Body of pancreas (tissue), 4 donors: ENCODE measurements at regions not wholly inside any gene's neighbourhood (a gene's known extent, or its start where the extent isn't known, plus 50 kb on each side); places are given as distances from the start of the nearest gene placed in this dataset.
"Not testable (repeated sequence)": the region's sequence is repeated elsewhere in the genome, so short reads cannot be mapped to it uniquely, and the experiment has no call there.

Source experiments
- ATAC-seq: fragments of 150-250 bp; one replicate; pipeline ENCODE4 v1.9.1; 2016
- DNase-seq, 4 donors: peaks; one replicate each; pipeline ENCODE4 v3.0.0-alpha.2; 2019
- H3K27ac ChIP-seq, 4 donors: fragments of 200-600 bp; sonication (generic); 1 replicate in 3 of 4; 2 replicates in 1 of 4; pipeline versions ENCODE4 v1.5.1 to v1.6.1; 2016 to 2019; ENCODE audit warnings: mild to moderate bottlenecking in 1 of 4, mixed read lengths in 1 of 4, moderate library complexity in 1 of 4
- H3K27me3 ChIP-seq, 2 donors: fragments of 200-600 bp; sonication (generic); one replicate each; pipeline ENCODE4 v1.6.0; 2016; ENCODE audit warnings: mild to moderate bottlenecking in 1 of 2
- H3K36me3 ChIP-seq, 2 donors: fragments of 200-600 bp; sonication (generic); replicated peaks in 1 of 2; 2 replicates each; pipeline ENCODE4 v1.5.1; 2016; ENCODE audit warnings: low read depth in 2 of 2; ENCODE audit not compliant: insufficient read depth in 1 of 2
- H3K4me1 ChIP-seq: fragments of 200-600 bp; sonication (generic); one replicate; pipeline ENCODE4 v1.6.0; 2016
- H3K4me3 ChIP-seq, 2 donors: fragments of 200-600 bp; sonication (generic); 1 replicate in 1 of 2; 2 replicates in 1 of 2; pipeline ENCODE4 v1.5.1; 2016 to 2019
- H3K9me3 ChIP-seq, 3 donors: fragments of 200-600 bp; sonication (generic); 1 replicate in 2 of 3; 2 replicates in 1 of 3; pipeline ENCODE4 v1.5.1; 2016
- POLR2A ChIP-seq, 3 donors: fragments of 450-650 bp; IDR thresholded peaks; one replicate each; pipeline ENCODE4 v1.6.1; 2016; ENCODE audit warnings: antibody characterized with exemption in 3 of 3, mild to moderate bottlenecking in 2 of 3
- WGBS, 2 donors: methylation state at CpG; one replicate each; pipeline ENCODE4 v1.1.5; 2017; 5-methylcytosine and 5-hydroxymethylcytosine counted together
- intact Hi-C: fragments of 100-400 bp; cut with DNase I; formaldehyde crosslinking; loops from one replicate; pipeline ENCODE4 v1.15.1; 2023
- TF ChIP-seq, protein P1 (sequence below), 7 experiments: fragments of 450-650 bp in 4 of 7; fragments of 200-600 bp in 3 of 7; sonication (generic) in 3 of 7; IDR thresholded peaks; one replicate each; pipeline ENCODE4 v1.5.1; 2016 to 2019; ENCODE audit warnings: antibody characterized with exemption in 7 of 7

- H3K27ac ChIP-seq: peak overlapping the region in 3 of 4 donors; percentile 13 to 69 (median 52)
- no peak for ATAC-seq
- H3K4me1 ChIP-seq: peaks cover 18% of the 10 kb centered on the region
- intact Hi-C loops: no loop called here
- 76 to 88% methylated on average over 5 of the region's 5 CpGs for WGBS, 2 donors
- H3K27me3 ChIP-seq: no peaks in the 10 kb centered on the region
- no peak overlapping the region for H3K4me3 ChIP-seq
- DNase-seq: no peak
- H3K36me3 ChIP-seq: no peaks in the 10 kb centered on the region
- TF ChIP-seq, protein P1, sequence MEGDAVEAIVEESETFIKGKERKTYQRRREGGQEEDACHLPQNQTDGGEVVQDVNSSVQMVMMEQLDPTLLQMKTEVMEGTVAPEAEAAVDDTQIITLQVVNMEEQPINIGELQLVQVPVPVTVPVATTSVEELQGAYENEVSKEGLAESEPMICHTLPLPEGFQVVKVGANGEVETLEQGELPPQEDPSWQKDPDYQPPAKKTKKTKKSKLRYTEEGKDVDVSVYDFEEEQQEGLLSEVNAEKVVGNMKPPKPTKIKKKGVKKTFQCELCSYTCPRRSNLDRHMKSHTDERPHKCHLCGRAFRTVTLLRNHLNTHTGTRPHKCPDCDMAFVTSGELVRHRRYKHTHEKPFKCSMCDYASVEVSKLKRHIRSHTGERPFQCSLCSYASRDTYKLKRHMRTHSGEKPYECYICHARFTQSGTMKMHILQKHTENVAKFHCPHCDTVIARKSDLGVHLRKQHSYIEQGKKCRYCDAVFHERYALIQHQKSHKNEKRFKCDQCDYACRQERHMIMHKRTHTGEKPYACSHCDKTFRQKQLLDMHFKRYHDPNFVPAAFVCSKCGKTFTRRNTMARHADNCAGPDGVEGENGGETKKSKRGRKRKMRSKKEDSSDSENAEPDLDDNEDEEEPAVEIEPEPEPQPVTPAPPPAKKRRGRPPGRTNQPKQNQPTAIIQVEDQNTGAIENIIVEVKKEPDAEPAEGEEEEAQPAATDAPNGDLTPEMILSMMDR (IDR thresholded peaks at IDR 0.05): no peak
- TF ChIP-seq POLR2A (IDR thresholded peaks at IDR 0.05): no peak
- H3K9me3 ChIP-seq: no peaks in the 10 kb centered on the region
Measured at GRCh38 chr5:91311168-91311696, 71.9 kb downstream of the ARRDC3 start.

- H3K27ac ChIP-seq, H3K9me3 ChIP-seq, H3K36me3 ChIP-seq, H3K4me3 ChIP-seq, H3K27me3 ChIP-seq, intact Hi-C loops, ATAC-seq, DNase-seq: not testable (repeated sequence)
- peaks cover 23% of the 10 kb centered on the region for H3K4me1 ChIP-seq
- WGBS, 2 donors: 90 to 91% methylated on average over 5 of the region's 5 CpGs
Measured at GRCh38 chr5:91308157-91308556, 75.0 kb downstream of the ARRDC3 start.

DNA sequence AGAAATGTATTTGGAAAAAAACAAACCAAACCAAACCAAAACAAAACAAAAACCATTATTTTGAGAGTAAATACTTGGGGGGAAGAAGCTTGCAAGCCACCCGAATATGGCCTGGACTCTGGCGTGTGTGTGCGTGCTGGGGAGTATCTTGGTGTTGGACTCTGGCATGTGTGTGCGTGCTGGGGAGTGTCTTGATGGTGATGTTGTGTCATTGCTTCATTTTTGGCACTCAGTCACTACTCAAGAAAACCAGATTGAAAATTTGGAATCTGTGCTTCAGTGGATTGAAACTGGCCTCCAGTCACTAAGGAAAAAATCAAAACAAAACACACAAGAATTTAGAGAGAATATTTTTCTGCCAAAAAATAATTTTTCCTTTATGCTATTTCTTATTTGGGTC lies 76.1 kb downstream of the ARRDC3 start:
- Histone ChIP-seq H3K9me3 (no peaks in the 10 kb centered on the region), H3K27ac (no peak overlapping the region), H3K27me3 (no peaks in the 10 kb centered on the region), H3K4me3 (no peak overlapping the region), H3K4me1 (peaks cover 21% of the 10 kb centered on the region), H3K36me3 (no peaks in the 10 kb centered on the region)
- DNase-seq (peak in 3 of 4 donors; percentile 19 to 40 (median 21)), ATAC-seq (peak; percentile 12)
- 77 to 90% methylated on average over 4 of the region's 4 CpGs for WGBS, 2 donors
- TF ChIP-seq, protein P1 (IDR thresholded peaks at IDR 0.05): no peak
- TF ChIP-seq POLR2A (IDR thresholded peaks at IDR 0.05): no peak
- intact Hi-C loops: no loop called here

- intact Hi-C loops: no loop called here
- Histone ChIP-seq H3K9me3 (no peaks in the 10 kb centered on the region), H3K36me3 (no peaks in the 10 kb centered on the region), H3K4me3 (no peak overlapping the region), H3K4me1 (peaks cover 15% of the 10 kb centered on the region), H3K27ac (peak overlapping the region in 1 of 4 donors; percentile 12), H3K27me3 (no peaks in the 10 kb centered on the region)
- peak in 1 of 4 donors; percentile 30 for DNase-seq
- ATAC-seq: no peak
- 27 to 42% methylated on average over 3 of the region's 3 CpGs for WGBS, 2 donors
- TF ChIP-seq, protein P1 (IDR thresholded peaks at IDR 0.05): no peak
- no peak for TF ChIP-seq POLR2A (IDR thresholded peaks at IDR 0.05)
Measured at GRCh38 chr5:91306497-91306896, 76.6 kb downstream of the ARRDC3 start.

- Histone ChIP-seq H3K36me3 (no peaks in the 10 kb centered on the region), H3K27ac (no peak overlapping the region), H3K9me3 (no peaks in the 10 kb centered on the region), H3K4me3 (no peak overlapping the region), H3K27me3 (no peaks in the 10 kb centered on the region), H3K4me1 (peaks cover 11% of the 10 kb centered on the region)
- intact Hi-C loops: no loop called here
- ATAC-seq (no peak), DNase-seq (no peak)
- TF ChIP-seq POLR2A (IDR thresholded peaks at IDR 0.05): no peak
- TF ChIP-seq, protein P1 (IDR thresholded peaks at IDR 0.05): no peak
Measured at GRCh38 chr5:91305640-91306039, 77.5 kb downstream of the ARRDC3 start.

GRCh38 chr5:91304015-91304414 lies 79.1 kb downstream of the ARRDC3 start:
- H3K4me1 ChIP-seq: peaks cover 11% of the 10 kb centered on the region
- H3K4me3 ChIP-seq, H3K27ac ChIP-seq, DNase-seq, H3K9me3 ChIP-seq, ATAC-seq, H3K36me3 ChIP-seq, intact Hi-C loops, H3K27me3 ChIP-seq: not testable (repeated sequence)
- WGBS, 2 donors: 81 to 94% methylated on average over 4 of the region's 4 CpGs
